Left lobe of liver (tissue), 2 donors: ENCODE measurements at regions not wholly inside any gene's neighbourhood (a gene's known extent, or its start where the extent isn't known, plus 50 kb on each side); places are given as distances from the start of the nearest gene placed in this dataset.

ENCODE experiments used
- ATAC-seq: fragments of 200-7000 bp; cut with Tn5 transposase; one replicate; pipeline ENCODE4 v1.9.1; 2020; ENCODE audit warnings: mild to moderate bottlenecking, moderate library complexity
- DNase-seq: peaks from one replicate; pipeline ENCODE4 v3.0.0-alpha.2; 2020; ENCODE audit warnings: low spot score
- donor health status: DM: no; HTN: no; CAD: no; lungs with moderate emphysema.
- donor health status: DM: no; HTN: yes; CAD: no.

GRCh38 chr2:71749671-71750101, 296.3 kb downstream of the DYSF start:
- ATAC-seq (no peak), DNase-seq (no peak)

GRCh38 chr2:71748227-71748626, 294.9 kb downstream of the DYSF start:
- DNase-seq (no peak), ATAC-seq (peak; percentile 59)

- ATAC-seq (no peak), DNase-seq (no peak)
Observed at GRCh38 chr2:71747559-71747958, 294.2 kb downstream of the DYSF start.

- peak; percentile 49 for ATAC-seq
- no peak for DNase-seq
Observed at GRCh38 chr2:71746946-71747501, 293.7 kb downstream of the DYSF start.

DNA sequence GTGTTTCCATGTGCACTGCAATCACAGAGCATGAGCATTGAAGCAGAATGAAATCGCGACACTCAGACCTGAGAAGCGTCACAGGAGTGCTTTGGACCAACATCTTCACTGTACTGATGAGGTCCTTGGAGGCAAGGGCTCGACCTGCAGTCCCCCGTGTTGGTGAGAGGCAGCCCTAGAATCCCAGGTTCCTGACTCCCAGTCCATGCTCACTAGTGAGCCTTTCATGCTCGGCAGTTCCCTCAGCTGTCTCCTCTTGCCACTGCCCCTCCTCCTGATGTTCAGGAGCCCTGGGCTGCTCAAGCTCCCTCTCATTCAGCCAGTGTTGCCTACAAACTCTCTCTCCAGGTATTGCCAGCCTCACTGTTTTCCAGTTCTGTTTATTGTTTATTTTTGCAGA, 291.4 kb downstream of the DYSF start:
- ATAC-seq (no peak), DNase-seq (no peak)

DNA sequence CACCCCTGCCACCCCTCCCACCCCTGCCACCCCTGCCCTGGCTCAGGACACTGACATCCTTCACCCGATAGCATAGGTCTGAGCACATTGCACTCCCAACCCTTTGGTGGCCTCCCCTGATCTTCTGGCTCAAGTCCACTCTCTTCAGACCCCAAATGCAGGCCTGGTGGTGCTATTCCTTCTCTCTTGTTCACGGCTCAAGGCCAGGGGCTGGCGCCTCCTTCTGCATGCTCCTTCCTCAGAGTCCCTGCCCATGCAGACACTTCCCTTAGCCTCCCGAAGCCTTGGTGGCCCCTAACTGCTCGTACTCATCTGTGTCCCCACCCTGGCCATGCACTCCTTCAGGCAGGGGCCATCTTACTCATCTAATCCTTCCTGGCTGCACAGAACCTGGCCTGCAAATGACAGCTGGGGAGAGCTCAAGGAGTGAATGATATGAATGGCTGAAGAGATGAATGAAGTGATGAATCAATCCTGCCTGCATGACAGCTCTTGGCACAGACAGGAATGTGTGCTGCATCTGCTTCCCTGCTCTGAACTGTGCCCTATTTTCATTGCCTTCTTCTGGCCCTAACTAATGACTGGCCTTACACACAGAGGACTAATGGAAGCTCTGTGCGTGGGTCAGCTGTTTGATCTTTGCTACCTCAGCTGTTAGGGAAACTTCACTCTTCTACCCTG, 290.8 kb downstream of the DYSF start:
- no peak for ATAC-seq
- DNase-seq = no peak

- ATAC-seq (no peak), DNase-seq (no peak)
Observed at GRCh38 chr2:71742953-71743601, 289.7 kb downstream of the DYSF start.

DNA sequence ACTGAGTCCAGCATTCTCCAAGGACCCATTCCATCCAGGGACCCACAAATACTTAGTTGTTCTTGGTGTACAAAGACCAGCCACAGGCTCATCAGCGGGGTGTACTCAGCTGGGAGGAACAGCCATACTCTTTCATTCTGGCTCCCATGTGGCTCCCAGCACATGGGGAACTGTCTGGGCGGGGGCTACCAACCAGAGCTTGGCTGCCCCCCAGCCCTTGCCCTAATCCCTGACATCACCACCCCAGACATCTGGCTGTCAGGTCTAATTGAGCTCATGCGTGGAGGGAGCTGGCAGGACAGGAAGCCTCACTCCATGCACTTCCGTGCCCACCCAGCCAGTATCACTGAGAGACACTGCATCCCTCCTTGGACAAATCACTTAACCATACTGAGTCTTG, 283.6 kb downstream of the DYSF start:
- DNase-seq (no peak), ATAC-seq (no peak)

DNA sequence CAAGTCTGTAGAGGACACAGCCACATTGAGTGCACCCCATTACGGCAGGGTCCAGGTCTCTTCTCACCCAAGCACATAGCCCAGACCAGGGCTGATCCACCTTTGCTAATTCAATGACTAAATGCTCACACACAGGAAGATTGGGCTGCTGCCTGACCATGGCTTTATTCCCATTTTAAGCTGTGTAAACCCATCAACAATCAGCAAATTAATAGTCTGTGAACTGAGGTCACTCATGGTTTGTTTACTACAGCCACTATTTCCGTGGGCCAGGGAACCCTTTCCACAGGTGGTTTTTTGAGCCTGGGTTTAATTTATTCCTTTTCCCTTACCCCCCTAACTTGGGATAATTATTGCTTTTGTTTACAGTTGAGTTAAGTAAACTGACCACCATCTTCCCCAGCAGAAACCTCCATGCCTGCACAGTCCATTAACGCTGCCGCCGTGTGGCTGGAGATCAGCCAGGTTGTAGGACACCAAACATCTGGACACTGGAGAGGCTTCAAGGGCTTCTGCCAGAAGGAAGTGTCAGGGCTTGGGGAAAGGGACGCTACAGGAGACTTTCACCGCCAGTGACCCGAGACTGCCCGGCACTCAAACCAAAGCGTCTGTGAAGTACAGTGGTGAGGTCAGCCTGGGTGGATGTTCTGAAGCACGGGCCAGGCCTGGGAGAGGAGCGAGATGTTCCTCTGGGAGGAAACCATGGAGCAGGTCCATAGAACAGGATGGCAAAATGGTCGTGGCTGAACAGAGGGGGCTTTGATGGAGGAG, 282.9 kb downstream of the DYSF start:
- DNase-seq (no peak), ATAC-seq (peak; percentile 36)
